K562 (cell line): ENCODE measurements at regions not wholly inside any gene's neighbourhood (a gene's known extent, or its start where the extent isn't known, plus 50 kb on each side); places are given as distances from the start of the nearest gene placed in this dataset.

Source experiments
- ATAC-seq: fragments of 200-7000 bp; cut with Tn5 transposase; 3 replicates; pipeline ENCODE4 v1.9.1; 2020; ENCODE audit warnings: moderate library complexity
- BruUV-seq: library from RNA; stranded (reverse); fragments of 400-500 nt; replicated peaks from 2 replicates; lab custom pipeline; 2021; lab: Mats Ljungman, UMichigan
- CTCF ChIA-PET: fragments of 300-600 bp; formaldehyde crosslinking; extraction: SDS; loops from one replicate; lab custom pipeline; 2021; ENCODE audit warnings: low intra/inter-chr PET ratio; lab: Yijun Ruan, JAX
- POLR2A ChIA-PET: fragments of 300-600, 350-650 bp; sonication (Branson Sonifier 250); formaldehyde crosslinking; extraction: SDS; loops from one replicate; lab custom pipeline; 2021; ENCODE audit warnings: antibody characterized with exemption, inconsistent platforms; lab: Yijun Ruan, JAX
- DNase-seq, 4 experiments: peaks; one replicate each; pipeline versions ENCODE4 v3.0.0 to v3.0.0-alpha.2; 2011 to 2018; ENCODE audit warnings: low spot score in 3 of 4, mixed read lengths in 3 of 4; ENCODE audit errors: extremely low read depth in 1 of 4
- FAIRE-seq: peaks from 2 replicates; lab custom pipeline; 2011; peaks lifted over from hg19 to GRCh38; lab: Jason Lieb, UNC
- H2AFZ ChIP-seq: 2 replicates; pipeline ENCODE4 v1.6.0; 2011; ENCODE audit warnings: low read depth, low read length, control low read depth, inconsistent platforms
- H3K27ac ChIP-seq: fragments of 200-600 bp; 3 replicates; pipeline ENCODE4 v1.8.0; 2011; ENCODE audit warnings: low read depth, mild to moderate bottlenecking, control low read depth, inconsistent platforms, low read length, moderate library complexity, mixed read lengths; ENCODE audit errors: extremely low read depth
- H3K27me3 ChIP-seq, 2 experiments: fragments of 300-600 bp in 1 of 2; 2 replicates in 1 of 2; 3 replicates in 1 of 2; pipeline versions ENCODE4 v1.6.0 to v1.8.0; 2011; ENCODE audit warnings: inconsistent platforms in 2 of 2, low read length in 2 of 2, mild to moderate bottlenecking in 1 of 2, mixed read lengths in 1 of 2, moderate library complexity in 1 of 2; ENCODE audit not compliant: control insufficient read depth in 2 of 2, insufficient read depth in 2 of 2
- H3K36me3 ChIP-seq: fragments of 300-600 bp; 3 replicates; pipeline ENCODE4 v1.8.0; 2011; ENCODE audit warnings: mild to moderate bottlenecking, low read length, inconsistent platforms; ENCODE audit not compliant: control insufficient read depth, insufficient read depth
- H3K4me1 ChIP-seq, 2 experiments: fragments of 200-600 bp in 1 of 2; replicated peaks in 1 of 2; 2 replicates in 1 of 2; 3 replicates in 1 of 2; pipeline versions ENCODE4 v1.5.1 to v1.8.0; 2011; ENCODE audit warnings: inconsistent platforms in 2 of 2, low read length in 2 of 2, mild to moderate bottlenecking in 1 of 2, mixed read lengths in 1 of 2, moderate library complexity in 1 of 2; ENCODE audit not compliant: control insufficient read depth in 2 of 2, insufficient read depth in 2 of 2
- H3K4me2 ChIP-seq: 2 replicates; pipeline ENCODE4 v1.6.1; 2011; ENCODE audit warnings: low read length, control low read depth, inconsistent platforms, mixed read lengths; ENCODE audit not compliant: insufficient read depth
- H3K4me3 ChIP-seq: fragments of 200-600 bp; sonication (generic), shearing (Covaris generic); 2 replicates; pipeline ENCODE4 v1.5.1; 2016; ENCODE audit warnings: control low read depth, inconsistent platforms
- H3K79me2 ChIP-seq: fragments of 200-600 bp; 3 replicates; pipeline ENCODE4 v1.8.0; 2011; ENCODE audit warnings: low read length, inconsistent platforms; ENCODE audit not compliant: control insufficient read depth, insufficient read depth
- H3K9ac ChIP-seq, 2 experiments: 2 replicates each; pipeline versions ENCODE4 v1.6.0 to v1.6.1; 2011; ENCODE audit warnings: low read depth in 2 of 2, low read length in 2 of 2, control low read depth in 1 of 2, inconsistent platforms in 1 of 2, mild to moderate bottlenecking in 1 of 2, mixed read lengths in 1 of 2; ENCODE audit not compliant: insufficient read depth in 1 of 2
- H3K9me1 ChIP-seq: one replicate; pipeline ENCODE4 v1.6.0; 2011; ENCODE audit warnings: inconsistent platforms, mild to moderate bottlenecking, low read length, moderate library complexity; ENCODE audit not compliant: control insufficient read depth, insufficient read depth
- H3K9me3 ChIP-seq: replicated peaks from 2 replicates; pipeline ENCODE4 v1.5.1; 2011; ENCODE audit warnings: low read depth, low read length, inconsistent platforms; ENCODE audit not compliant: control insufficient read depth, insufficient read depth
- H4K20me1 ChIP-seq: replicated peaks from 2 replicates; pipeline ENCODE4 v1.6.1; 2011; ENCODE audit warnings: low read length, inconsistent platforms, mixed read lengths; ENCODE audit not compliant: control insufficient read depth, insufficient read depth
- DIDO1 ChIP-seq: fragments of 450-650 bp; IDR thresholded peaks from 2 replicates; pipeline ENCODE4 v1.6.1; 2016; ENCODE audit warnings: low read depth, missing biosample characterization, missing genetic modification characterization
- HBP1 ChIP-seq: fragments of 450-650 bp; formaldehyde crosslinking; IDR thresholded peaks from 2 replicates; pipeline ENCODE4 v1.4.0; 2022; ENCODE audit warnings: missing genetic modification characterization
- KDM4B ChIP-seq, 2 experiments: fragments of 450-650 bp in 1 of 2; sonication (generic) in 1 of 2; IDR thresholded peaks; 2 replicates each; pipeline ENCODE4 v1.6.1; 2016 to 2017; ENCODE audit warnings: borderline replicate concordance in 2 of 2, antibody characterized with exemption in 1 of 2, low read depth in 1 of 2, mild to moderate bottlenecking in 1 of 2
- RBM15 ChIP-seq: fragments of 200-400 bp; formaldehyde crosslinking; IDR thresholded peaks from 2 replicates; pipeline ENCODE4 v1.6.1; 2018; ENCODE audit warnings: mild to moderate bottlenecking, low read length, moderate library complexity; ENCODE audit not compliant: insufficient read depth
- ZKSCAN8 ChIP-seq: fragments of 200-800 bp; sonication (Bioruptor generic); IDR thresholded peaks from 2 replicates; pipeline ENCODE4 v1.6.1; 2016; ENCODE audit warnings: missing genetic modification characterization, missing compliant biosample characterization
- ZNF140 ChIP-seq: fragments of 250-450 bp; sonication (Bioruptor Pico); IDR thresholded peaks from 2 replicates; pipeline ENCODE4 v1.8.0; 2021; ENCODE audit warnings: moderate library complexity, mild to moderate bottlenecking, inconsistent platforms
- ZNF780A ChIP-seq: fragments of 250-450 bp; sonication (Bioruptor Pico); IDR thresholded peaks from 2 replicates; pipeline ENCODE4 v1.5.0; 2021; ENCODE audit warnings: mild to moderate bottlenecking
- WGBS: fragments of 100-300 bp; shearing (Covaris generic); methylation state at CpG from one replicate; pipeline ENCODE4 v1.1.6; 2016; ENCODE audit warnings: low coverage, mixed read lengths; ENCODE audit not compliant: insufficient coverage; ENCODE audit errors: missing lambda C conversion rate; 5-methylcytosine and 5-hydroxymethylcytosine counted together
- in situ Hi-C: fragments of 300-500 bp; cut with MboI; formaldehyde crosslinking; loops from 4 replicates; pipeline ENCODE4 v1.15.0; 2018; ENCODE audit warnings: inconsistent platforms, mixed read lengths
- intact Hi-C: fragments of 100-400 bp; cut with micrococcal nuclease; formaldehyde crosslinking; loops from 2 replicates; pipeline ENCODE4 v1.14.2; 2022

GRCh38 chr4:3660086-3660927 lies 105.9 kb upstream of the ADRA2C start:
- Histone ChIP-seq H4K20me1 (peaks cover 12% of the 10 kb centered on the region), H3K4me2 (no peak overlapping the region), H3K27me3 (peaks cover 18 to 84% of the 10 kb centered on the region in 2 experiments; a peak in 4 of 5 replicates), H3K9me3 (no peaks in the 10 kb centered on the region), H3K4me1 (no peaks in the 10 kb centered on the region), H3K79me2 (no peaks in the 10 kb centered on the region), H3K4me3 (no peak overlapping the region), H3K36me3 (no peaks in the 10 kb centered on the region), H3K27ac (no peak overlapping the region), H3K9me1 (no peaks in the 10 kb centered on the region), H2AFZ (no peak overlapping the region), H3K9ac (no peak overlapping the region; a peak in 1 of 4 replicates)
- intact Hi-C loops = no loop called here
- BruUV-seq = no TSS peak
- TF ChIP-seq RBM15 = no peak
- no peak for TF ChIP-seq ZNF780A
- TF ChIP-seq DIDO1 (tag) = no peak
- TF ChIP-seq HBP1 (CRISPR knock-in tag) = 0 out of 2 replicates have a peak, but pooled peaks have one; percentile 24
- no peak for TF ChIP-seq ZKSCAN8 (CRISPR knock-in tag)
- no peak for TF ChIP-seq KDM4B (IDR thresholded peaks at IDR 0.05; ENCODE audit: borderline replicate concordance in 2 of 2, low read depth in 1 of 2)
- TF ChIP-seq ZNF140 (CRISPR knock-in tag) = no peak
- ChIA-PET CTCF (no interaction called here), POLR2A (interaction anchor here (0.6 kb wide), 1 partner anchor 9 kb away, joined by 3 read pairs; no protein-coding TSS in a partner anchor)
- FAIRE-seq (no peak), ATAC-seq (no peak), DNase-seq (no peak)
- WGBS = under 1% methylated on average over 23 of the region's 23 CpGs
- in situ Hi-C loops = no loop called here
